ENCODE measurements at regions not wholly inside any gene's neighbourhood (a gene's known extent, or its start where the extent isn't known, plus 50 kb on each side); places are given as distances from the start of the nearest gene placed in this dataset.
"Not testable (repeated sequence)": the region's sequence is repeated elsewhere in the genome, so short reads cannot be mapped to it uniquely, and the experiment has no call there.

GRCh38 chr2:145431181-145431951, 911.4 kb upstream of the ZEB2 start:
- DNase-seq (ENCODE audit: low read depth, low spot score) = no peak

GRCh38 chr2:145423809-145424208, 903.9 kb upstream of the ZEB2 start:
- DNase-seq (ENCODE audit: low read depth, low spot score) = no peak

GRCh38 chr2:145422576-145422975, 902.7 kb upstream of the ZEB2 start:
- no peak for DNase-seq (ENCODE audit: low read depth, low spot score)

- DNase-seq (ENCODE audit: low read depth, low spot score) = no peak
Measured at GRCh38 chr2:145421841-145422240, 901.9 kb upstream of the ZEB2 start.

GRCh38 chr2:145416640-145417039, 896.7 kb upstream of the ZEB2 start:
- DNase-seq (ENCODE audit: low read depth, low spot score) = no peak

- DNase-seq (ENCODE audit: low read depth, low spot score) = no peak
Measured at GRCh38 chr2:145415151-145415550, 895.2 kb upstream of the ZEB2 start.

DNA sequence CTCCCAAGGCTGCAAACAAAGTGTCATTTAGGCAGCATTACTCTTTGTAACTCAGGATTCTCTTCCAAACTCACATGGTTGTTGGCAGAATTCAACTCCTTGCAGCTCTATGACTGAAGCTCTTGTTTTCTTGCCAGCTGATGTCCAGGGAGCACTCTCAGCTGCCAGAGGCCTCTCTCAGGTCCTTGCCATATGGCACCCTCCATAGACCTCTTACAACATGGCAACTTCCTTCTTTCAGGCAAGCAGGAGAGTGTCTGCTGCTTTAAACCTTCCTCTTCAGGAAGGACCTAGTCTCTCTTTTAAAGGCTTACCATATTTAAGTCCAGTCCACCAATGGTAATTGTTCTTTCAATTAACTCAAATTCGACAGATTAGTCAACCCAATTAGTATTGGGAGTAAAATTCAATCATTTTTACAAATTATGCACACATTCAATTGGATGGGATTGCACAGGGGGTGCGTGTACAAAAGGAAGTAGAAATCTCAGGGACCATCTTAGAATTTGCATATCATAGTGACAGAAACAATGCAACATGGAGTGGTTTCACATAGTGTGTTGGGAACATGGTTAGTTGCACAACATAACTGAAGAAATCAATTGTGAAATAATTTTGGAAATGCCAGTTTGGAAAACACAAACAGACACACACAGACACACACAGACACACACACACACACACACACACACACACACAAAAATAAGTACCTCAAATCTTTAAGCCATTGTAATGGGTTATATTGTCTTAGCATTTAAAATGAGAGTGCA, 893.5 kb upstream of the ZEB2 start:
- DNase-seq (ENCODE audit: low read depth, low spot score) = no peak

- DNase-seq (ENCODE audit: low read depth, low spot score) = no peak
Measured at GRCh38 chr2:145412155-145412554, 892.2 kb upstream of the ZEB2 start.

DNA sequence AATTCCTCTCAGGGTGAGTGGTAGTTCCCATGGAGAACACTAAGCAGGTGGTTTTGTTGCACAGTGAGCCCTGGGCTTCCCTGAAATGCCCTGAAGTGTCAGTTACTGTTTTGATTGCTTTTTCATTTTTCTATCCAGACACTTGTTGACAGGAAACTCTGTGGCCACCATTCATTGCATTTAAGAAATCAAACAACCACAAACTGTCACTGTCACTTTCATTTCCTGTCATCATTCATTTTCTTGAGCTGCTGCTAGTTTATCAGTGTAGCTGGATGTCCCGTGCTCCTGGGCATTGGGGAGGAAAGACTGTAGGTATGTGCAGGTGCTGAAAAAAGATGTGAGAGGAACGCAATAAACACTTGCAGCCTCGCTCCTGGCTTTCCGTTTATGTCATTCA, 891.6 kb upstream of the ZEB2 start:
- no peak for DNase-seq (ENCODE audit: low read depth, low spot score)

DNA sequence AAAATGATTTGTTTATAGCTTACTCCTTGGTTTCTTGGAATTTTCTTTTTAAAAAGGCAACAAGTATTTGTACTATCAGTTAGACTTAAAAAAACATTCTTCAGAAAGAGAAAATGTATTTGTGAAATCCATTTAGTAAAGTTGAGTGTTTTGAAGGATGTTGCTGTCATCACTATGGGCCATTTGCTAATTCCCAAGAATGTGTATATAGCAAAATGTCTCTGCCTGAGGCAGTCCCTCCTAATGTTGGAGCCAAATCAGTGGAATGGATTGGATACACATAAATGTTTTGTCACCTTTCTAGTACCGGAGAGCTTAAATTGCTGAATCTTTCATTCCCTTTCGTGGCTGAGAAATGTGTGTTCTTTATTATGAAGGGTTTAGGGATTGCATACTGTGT, 890.2 kb upstream of the ZEB2 start:
- no peak for DNase-seq (ENCODE audit: low read depth, low spot score)

DNA sequence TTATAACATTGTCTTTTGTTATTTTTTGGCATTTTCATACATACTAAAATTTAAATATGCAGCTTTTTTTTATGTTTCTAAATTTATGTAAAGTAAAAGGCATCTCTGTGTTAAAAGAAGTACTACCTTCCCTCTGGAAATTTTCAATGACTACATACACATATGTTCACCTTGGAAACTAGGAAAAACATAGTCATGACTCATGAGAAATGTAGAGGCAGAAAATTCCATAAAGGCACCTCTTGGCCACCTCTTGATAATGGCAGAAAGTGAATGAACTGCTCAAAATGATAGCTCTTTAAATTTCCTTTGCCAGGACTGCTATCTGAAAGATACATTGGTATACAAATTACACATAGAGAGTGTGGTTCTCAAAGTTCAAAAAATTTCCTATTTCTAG, 889.1 kb upstream of the ZEB2 start:
- no peak for DNase-seq (ENCODE audit: low read depth, low spot score)

GRCh38 chr2:145404690-145405089, 884.8 kb upstream of the ZEB2 start:
- no peak for DNase-seq (ENCODE audit: low read depth, low spot score)

DNA sequence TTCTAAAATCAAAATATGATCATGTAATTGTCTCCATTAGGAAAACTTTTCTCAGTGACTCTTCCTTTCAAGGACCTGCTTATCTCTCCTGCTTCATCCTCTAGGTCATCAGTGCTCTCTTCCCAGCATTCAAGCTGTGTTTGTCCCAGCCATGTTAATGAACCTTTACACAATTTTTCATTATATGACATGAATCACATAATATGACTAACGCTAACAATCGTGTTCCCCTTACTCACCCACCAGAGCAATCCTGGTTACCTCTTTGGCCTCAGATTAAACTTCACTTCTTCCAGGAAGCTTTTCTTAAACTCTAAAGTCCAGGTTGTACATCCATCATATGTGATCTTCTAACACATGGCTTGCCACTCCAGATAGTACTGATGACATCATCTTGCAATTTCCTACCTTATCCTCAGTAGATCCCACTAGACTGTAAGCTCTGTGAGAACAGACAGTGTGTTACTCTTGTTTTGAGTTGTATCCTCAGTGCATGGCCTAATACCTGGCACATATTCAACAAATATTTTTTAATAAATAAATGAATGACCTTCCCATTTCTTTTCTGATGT, 882.9 kb upstream of the ZEB2 start:
- no peak for DNase-seq (ENCODE audit: low read depth, low spot score)

DNA sequence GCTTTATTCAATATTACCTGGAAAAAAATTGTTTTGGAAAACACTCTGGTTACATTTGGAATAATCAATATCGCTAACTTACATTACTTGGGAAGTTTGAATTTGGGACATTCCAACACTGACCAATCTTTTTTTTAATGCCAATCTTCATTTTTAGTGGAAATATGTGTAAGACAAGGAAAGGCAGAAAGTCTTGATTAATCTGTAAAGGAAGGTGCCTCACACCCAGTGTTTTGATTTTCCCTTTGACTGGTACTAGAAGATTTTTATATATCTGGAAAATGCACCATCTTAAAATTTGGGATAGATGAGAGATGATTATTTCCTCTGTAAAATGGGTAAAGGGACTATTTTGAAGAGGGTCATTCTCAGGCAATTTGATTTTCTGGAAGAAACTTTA, 879.2 kb upstream of the ZEB2 start:
- DNase-seq (ENCODE audit: low read depth, low spot score) = no peak

DNA sequence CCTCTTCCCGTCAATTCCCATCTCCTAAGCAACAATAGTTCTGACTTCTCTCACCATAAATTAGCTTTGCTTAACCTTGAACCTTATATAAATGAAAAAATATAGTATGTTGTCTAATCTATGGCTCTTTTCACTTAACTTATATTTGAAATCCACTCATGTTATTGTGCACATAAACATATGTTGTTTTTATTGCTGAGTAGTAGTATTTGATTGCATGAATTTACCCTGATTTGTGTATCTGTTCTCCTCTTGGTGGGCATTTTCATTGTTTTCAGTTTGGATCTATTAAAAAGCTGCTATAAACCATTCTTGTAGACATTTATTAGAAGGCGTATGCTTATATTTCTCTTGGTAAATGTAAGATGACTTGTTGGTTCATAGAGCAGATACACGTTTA, 874.3 kb upstream of the ZEB2 start:
- no peak for DNase-seq (ENCODE audit: low read depth, low spot score)

DNA sequence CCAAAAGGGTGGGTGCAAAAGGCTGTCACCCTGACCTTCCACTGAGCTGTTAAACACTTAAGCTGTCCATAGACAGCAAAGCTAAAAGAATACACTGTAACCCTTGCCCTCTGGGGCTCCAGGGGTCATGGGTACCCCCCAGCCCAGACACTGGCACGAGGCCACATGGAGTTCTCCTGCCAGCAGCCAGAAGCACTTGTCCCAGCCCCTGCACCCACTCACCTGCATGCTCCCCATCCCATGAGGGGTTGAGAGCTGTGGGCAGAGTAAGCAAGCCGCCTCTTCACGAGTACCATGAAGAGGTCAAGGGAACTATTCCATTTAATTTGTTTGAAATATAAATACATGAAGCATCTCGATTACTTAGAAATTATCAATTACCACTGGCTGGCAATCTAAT, 867.1 kb upstream of the ZEB2 start:
- no peak for DNase-seq (ENCODE audit: low read depth, low spot score)

DNA sequence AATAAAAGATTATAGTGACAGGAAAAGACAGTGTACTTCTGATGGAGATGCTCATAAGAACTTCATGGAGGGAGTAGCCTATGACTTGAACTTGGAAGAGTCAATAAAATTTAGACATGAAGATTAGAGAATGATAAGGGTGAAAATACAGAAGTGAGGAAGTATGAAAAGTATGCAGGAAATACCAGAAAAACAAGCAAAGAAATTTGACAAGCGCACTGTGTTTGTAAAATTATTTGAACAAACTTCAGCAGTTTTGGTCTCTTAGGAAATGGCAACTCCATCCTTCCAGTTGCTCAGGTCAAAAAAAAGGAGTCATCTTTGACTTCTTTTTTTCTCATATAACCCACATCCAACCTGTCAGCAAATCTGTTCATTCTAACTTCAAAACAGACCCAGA, 864.0 kb upstream of the ZEB2 start:
- no peak for DNase-seq (ENCODE audit: low read depth, low spot score)

DNA sequence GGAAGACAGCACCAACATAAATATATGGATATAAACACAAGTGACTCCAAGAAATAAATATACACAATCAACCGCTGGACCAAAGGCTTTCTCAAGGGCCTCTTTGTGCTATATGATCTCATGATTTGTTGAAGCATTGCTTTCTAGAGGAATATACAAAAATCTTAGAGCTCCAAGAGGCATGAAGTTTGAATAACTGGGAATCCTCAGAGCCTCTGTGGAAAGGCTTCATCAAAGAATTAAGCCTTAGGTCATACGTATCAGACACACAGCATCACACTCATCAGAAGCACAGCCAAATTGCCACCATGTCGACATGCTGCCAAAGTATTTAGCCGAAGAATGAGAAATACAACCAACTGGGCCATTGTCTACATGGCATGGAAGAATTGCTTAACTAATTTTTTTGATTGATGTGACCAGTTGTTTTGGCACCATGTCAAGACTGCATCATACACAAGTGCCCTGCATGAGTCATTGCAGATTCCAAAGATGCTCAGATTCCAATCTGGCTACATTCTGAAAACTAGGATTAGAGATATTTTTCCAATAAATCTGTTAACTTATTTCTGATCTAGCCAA, 860.6 kb upstream of the ZEB2 start:
- DNase-seq (ENCODE audit: low read depth, low spot score) = no peak

- no peak for DNase-seq (ENCODE audit: low read depth, low spot score)
Measured at GRCh38 chr2:145379934-145380333, 860.0 kb upstream of the ZEB2 start.

GRCh38 chr2:145374165-145374564, 854.2 kb upstream of the ZEB2 start:
- DNase-seq (ENCODE audit: low read depth, low spot score) = no peak

DNA sequence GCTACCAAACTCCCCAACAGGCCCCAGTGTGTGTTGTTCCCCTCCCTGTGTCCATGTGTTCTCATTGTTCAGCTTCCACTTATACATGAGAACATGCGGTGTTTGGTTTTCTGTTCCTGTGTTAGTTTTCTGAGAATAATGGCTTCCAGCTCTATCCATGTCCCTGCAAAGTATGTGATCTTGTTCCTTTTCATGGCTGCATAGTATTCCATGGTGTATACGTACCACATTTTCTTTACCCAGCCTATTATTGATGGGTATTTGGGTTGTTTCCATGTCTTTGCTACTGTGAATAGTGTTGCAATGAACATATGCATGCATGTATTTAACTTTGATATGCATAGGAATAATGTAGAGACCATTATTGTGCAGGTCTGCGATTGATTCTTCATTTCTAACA, 847.4 kb upstream of the ZEB2 start:
- not testable (repeated sequence) for DNase-seq (ENCODE audit: low read depth, low spot score)

DNA sequence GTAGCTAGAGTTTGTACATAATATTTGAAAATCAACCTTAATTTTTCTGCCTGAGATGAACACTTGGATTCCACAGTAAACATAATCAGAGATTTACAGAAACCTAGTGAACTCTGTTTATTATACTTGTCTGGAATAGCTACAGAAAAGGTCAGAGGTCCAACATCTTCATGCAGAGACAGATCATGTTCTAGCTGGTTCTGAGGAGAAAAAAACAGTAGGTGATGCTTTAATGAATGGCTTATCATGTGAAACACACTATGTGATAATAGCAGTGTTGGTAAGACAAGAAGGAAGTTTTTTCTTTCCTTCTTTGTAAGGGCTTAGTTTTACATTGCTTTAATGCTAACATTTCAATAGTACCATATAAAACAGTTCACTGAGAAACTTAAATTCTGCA, 846.4 kb upstream of the ZEB2 start:
- no peak for DNase-seq (ENCODE audit: low read depth, low spot score)
